ENCODE measurements at regions not wholly inside any gene's neighbourhood (a gene's known extent, or its start where the extent isn't known, plus 50 kb on each side); places are given as distances from the start of the nearest gene placed in this dataset.

DNA sequence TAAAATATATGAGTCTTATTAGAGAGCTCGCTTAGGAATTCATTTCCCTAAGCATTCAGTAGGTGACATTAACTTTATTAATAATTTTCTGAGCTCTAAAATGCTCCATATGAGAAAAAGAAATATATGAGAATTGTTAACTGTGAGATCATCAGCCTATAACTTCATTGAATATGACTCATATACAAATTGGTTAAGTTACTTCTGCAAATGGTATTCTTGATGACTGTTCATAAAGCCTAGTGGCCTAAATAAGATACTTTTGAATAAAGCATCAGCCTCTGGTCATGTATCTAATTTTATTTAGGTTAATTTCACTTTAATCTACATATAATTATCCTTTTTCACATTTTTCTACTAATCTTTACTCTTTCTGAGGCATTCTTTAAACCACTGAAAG, 710.2 kb upstream of the ACO1 start:
- TF ChIP-seq, protein P1, sequence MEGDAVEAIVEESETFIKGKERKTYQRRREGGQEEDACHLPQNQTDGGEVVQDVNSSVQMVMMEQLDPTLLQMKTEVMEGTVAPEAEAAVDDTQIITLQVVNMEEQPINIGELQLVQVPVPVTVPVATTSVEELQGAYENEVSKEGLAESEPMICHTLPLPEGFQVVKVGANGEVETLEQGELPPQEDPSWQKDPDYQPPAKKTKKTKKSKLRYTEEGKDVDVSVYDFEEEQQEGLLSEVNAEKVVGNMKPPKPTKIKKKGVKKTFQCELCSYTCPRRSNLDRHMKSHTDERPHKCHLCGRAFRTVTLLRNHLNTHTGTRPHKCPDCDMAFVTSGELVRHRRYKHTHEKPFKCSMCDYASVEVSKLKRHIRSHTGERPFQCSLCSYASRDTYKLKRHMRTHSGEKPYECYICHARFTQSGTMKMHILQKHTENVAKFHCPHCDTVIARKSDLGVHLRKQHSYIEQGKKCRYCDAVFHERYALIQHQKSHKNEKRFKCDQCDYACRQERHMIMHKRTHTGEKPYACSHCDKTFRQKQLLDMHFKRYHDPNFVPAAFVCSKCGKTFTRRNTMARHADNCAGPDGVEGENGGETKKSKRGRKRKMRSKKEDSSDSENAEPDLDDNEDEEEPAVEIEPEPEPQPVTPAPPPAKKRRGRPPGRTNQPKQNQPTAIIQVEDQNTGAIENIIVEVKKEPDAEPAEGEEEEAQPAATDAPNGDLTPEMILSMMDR (IDR thresholded peaks at IDR 0.05; ENCODE audit: control extremely low read depth, extremely low read depth, low read depth, missing control alignments): no peak
- ChIA-PET CTCF (interaction anchor here (1.2 kb wide), 1 partner anchor 18 kb away, joined by 3 read pairs; no protein-coding TSS in a partner anchor), POLR2A (no interaction called here)

DNA sequence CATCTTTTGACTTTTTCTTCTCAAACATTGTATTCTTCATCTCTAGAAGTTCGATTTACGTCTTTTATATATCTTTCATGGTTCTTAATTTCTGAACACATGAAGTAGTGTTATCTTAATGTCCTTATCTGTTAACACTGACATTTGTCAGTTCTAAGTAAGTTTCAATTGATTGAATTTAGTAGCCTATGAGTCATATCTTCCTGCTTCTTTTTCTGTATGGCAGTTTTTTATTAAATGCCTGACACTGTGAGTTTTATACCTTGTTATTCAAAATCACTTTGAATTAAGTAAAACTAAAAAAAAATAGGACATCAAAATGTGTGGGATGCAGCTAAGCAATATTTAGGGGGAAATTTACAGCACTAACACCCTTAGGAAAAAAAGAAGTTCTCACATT, 707.0 kb upstream of the ACO1 start:
- ChIA-PET POLR2A (no interaction called here), CTCF (no interaction called here)
- TF ChIP-seq, protein P1 (IDR thresholded peaks at IDR 0.05; ENCODE audit: control extremely low read depth, extremely low read depth, low read depth, missing control alignments): no peak
- DNase-seq (ENCODE audit: extremely low spot score): no peak

More for the DNA sequence above, 710.2 kb upstream of the ACO1 start:
- DNase-seq (ENCODE audit: extremely low spot score): no peak

DNA sequence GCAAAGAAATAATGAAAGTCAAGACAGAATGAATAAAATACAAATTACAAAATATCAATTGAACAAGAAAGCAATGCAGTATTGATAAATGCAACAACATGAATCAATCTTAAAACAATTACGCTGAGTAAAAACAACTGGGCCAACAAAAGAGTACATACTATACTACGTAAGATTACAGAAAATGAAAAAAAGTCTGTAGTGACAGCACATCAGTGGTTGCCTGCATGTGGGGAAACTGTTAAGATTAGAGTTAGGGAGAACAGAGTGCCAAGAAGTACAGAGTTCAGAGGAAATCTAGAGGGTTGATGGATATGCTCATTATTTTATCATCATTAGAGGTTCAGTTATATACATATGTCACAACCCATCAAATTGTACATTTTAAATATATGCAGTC, 706.6 kb upstream of the ACO1 start:
- ChIA-PET CTCF (no interaction called here), POLR2A (no interaction called here)
- TF ChIP-seq, protein P1 (IDR thresholded peaks at IDR 0.05; ENCODE audit: control extremely low read depth, extremely low read depth, low read depth, missing control alignments): no peak
- DNase-seq (ENCODE audit: extremely low spot score): no peak

DNA sequence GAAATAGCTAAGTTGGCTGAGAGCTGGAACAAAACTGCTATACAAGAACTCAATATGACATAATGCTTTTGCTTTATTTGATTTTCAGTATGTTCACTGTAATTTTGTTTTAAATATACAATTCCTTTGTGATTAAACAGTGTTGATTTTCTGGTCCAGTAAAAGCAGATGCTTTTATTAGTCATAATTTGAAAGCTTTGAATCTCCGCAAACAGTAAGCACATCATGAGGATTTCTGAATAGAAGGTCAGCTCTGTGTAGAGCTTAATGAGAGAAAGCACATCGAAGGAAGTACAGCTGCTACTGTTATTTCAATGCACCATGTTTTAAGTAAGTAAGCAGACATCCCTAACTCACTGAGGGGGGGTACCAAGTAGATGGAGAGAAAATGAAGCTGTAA, 701.3 kb upstream of the ACO1 start:
- POLR2A ChIA-PET: no interaction called here
- CTCF ChIA-PET: interaction anchor here (0.9 to 1.7 kb wide), 2 partner anchors 11 to 15 kb away, joined by 4 read pairs; no protein-coding TSS in a partner anchor
- TF ChIP-seq, protein P1 (IDR thresholded peaks at IDR 0.05; ENCODE audit: control extremely low read depth, extremely low read depth, low read depth, missing control alignments): no peak
- DNase-seq (ENCODE audit: extremely low spot score): no peak

DNA sequence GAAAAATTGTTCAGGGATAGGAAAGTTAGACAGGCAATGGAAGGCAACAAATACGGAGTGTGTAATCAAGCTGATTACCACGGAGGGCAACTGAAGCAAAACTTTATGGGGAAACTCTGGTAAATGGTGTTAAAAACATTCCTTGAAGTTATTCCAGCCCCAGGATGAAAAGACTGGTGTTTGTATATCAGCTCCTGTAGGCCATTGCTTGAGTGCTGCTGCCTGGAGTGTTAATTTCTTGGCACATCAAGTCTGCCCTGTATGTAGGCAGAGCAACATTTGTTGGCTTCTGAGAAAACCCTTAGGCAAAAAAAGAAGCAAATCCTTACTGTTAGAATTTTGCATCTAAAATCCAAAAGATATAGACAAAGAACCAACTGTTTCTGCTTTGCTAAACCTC, 686.5 kb upstream of the ACO1 start:
- no peak for DNase-seq (ENCODE audit: extremely low spot score)
- ChIA-PET CTCF (no interaction called here), POLR2A (no interaction called here)
- TF ChIP-seq, protein P1 (IDR thresholded peaks at IDR 0.05; ENCODE audit: control extremely low read depth, extremely low read depth, low read depth, missing control alignments): no peak

DNA sequence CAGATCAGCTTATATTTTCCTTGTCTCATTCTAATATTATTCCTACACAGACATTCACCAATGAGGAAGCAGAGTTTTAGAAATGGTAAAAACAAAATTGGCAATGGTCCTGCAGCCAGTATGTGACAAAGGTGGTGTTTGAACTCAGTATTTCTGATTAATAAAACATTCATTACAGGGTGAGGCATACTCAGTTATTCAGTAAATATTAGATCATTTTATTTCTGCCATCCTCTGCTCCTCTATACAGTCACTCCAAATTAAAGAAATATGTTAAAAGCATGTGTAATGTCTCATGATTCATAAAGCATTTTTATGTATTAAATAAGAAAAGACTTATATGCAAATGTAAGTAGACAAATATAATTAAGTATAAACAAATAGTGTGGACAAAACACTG, 684.6 kb upstream of the ACO1 start:
- CTCF ChIA-PET: no interaction called here
- POLR2A ChIA-PET: no interaction called here
- DNase-seq (ENCODE audit: extremely low spot score): no peak
- TF ChIP-seq, protein P1 (IDR thresholded peaks at IDR 0.05; ENCODE audit: control extremely low read depth, extremely low read depth, low read depth, missing control alignments): no peak

Data from GM10248 (cell line).